ENCODE measurements at regions not wholly inside any gene's neighbourhood (a gene's known extent, or its start where the extent isn't known, plus 50 kb on each side); places are given as distances from the start of the nearest gene placed in this dataset.

- ATAC-seq = peak in 1 of 2 donors; percentile 9
- Histone ChIP-seq H3K4me3 (no peak overlapping the region), H3K36me3 (no peaks in the 10 kb centered on the region), H3K4me1 (peaks cover 47% of the 10 kb centered on the region), H3K27ac (no peak overlapping the region), H3K9me3 (no peaks in the 10 kb centered on the region), H3K27me3 (ENCODE audit: low read depth) (no peaks in the 10 kb centered on the region)
- TF ChIP-seq CTCF (IDR thresholded peaks at IDR 0.05) = no peak
- intact Hi-C loops (cut with DNase I) = no loop called here
- no peak for DNase-seq
Measured at GRCh38 chr14:22433069-22433468, 156.0 kb downstream of the DAD1 start.

GRCh38 chr14:22432348-22432976, 156.6 kb downstream of the DAD1 start:
- Histone ChIP-seq H3K4me3 (no peak overlapping the region), H3K9me3 (no peaks in the 10 kb centered on the region), H3K36me3 (no peaks in the 10 kb centered on the region), H3K27me3 (ENCODE audit: low read depth) (no peaks in the 10 kb centered on the region), H3K27ac (no peak overlapping the region), H3K4me1 (peaks cover 50% of the 10 kb centered on the region)
- TF ChIP-seq CTCF (IDR thresholded peaks at IDR 0.05) = no peak
- intact Hi-C loops (cut with DNase I) = no loop called here
- no peak for DNase-seq
- peak; percentile 89 to 90 for ATAC-seq

- Histone ChIP-seq H3K9me3 (no peaks in the 10 kb centered on the region), H3K27me3 (ENCODE audit: low read depth) (no peaks in the 10 kb centered on the region), H3K4me3 (no peak overlapping the region), H3K4me1 (peaks cover 50% of the 10 kb centered on the region), H3K27ac (peak overlapping the region; percentile 51), H3K36me3 (no peaks in the 10 kb centered on the region)
- ATAC-seq = no peak
- TF ChIP-seq CTCF (IDR thresholded peaks at IDR 0.05) = no peak
- DNase-seq = no peak
- intact Hi-C loops (cut with DNase I) = no loop called here
Measured at GRCh38 chr14:22429546-22430294, 159.3 kb downstream of the DAD1 start.

- Histone ChIP-seq H3K9me3 (no peaks in the 10 kb centered on the region), H3K27ac (peak overlapping the region; percentile 51), H3K36me3 (no peaks in the 10 kb centered on the region), H3K27me3 (ENCODE audit: low read depth) (no peaks in the 10 kb centered on the region), H3K4me1 (peaks cover 50% of the 10 kb centered on the region), H3K4me3 (no peak overlapping the region)
- intact Hi-C loops (cut with DNase I) = no loop called here
- no peak for TF ChIP-seq CTCF (IDR thresholded peaks at IDR 0.05)
- DNase-seq = no peak
- peak; percentile 28 to 38 for ATAC-seq
Measured at GRCh38 chr14:22428700-22429291, 160.2 kb downstream of the DAD1 start.

GRCh38 chr14:22427771-22428231, 161.2 kb downstream of the DAD1 start:
- Histone ChIP-seq H3K36me3 (no peaks in the 10 kb centered on the region), H3K27me3 (ENCODE audit: low read depth) (no peaks in the 10 kb centered on the region), H3K9me3 (no peaks in the 10 kb centered on the region), H3K4me3 (peak overlapping the region; percentile 7), H3K27ac (peak overlapping the region; percentile 51), H3K4me1 (peaks cover 42% of the 10 kb centered on the region)
- no peak for TF ChIP-seq CTCF (IDR thresholded peaks at IDR 0.05)
- DNase-seq (peak; percentile 54), ATAC-seq (peak; percentile 73 to 78)
- intact Hi-C loops (cut with DNase I) = no loop called here
